Midbrain (tissue), 1 donor: ENCODE measurements at regions not wholly inside any gene's neighbourhood (a gene's known extent, or its start where the extent isn't known, plus 50 kb on each side); places are given as distances from the start of the nearest gene placed in this dataset.

ENCODE experiments used
- DNase-seq: peaks from one replicate; lab custom pipeline; 2025; lab: John Stamatoyannopoulos, UW

GRCh38 chr7:25847336-25848070 lies 304.5 kb upstream of the NFE2L3 start:
- no peak for DNase-seq

- DNase-seq, result no peak
Observed at GRCh38 chr7:25849500-25850184, 302.4 kb upstream of the NFE2L3 start.

- no peak for DNase-seq
Observed at GRCh38 chr7:25850216-25850615, 301.8 kb upstream of the NFE2L3 start.

- no peak for DNase-seq
Observed at GRCh38 chr7:25850735-25851134, 301.3 kb upstream of the NFE2L3 start.

GRCh38 chr7:25851332-25852210 lies 300.4 kb upstream of the NFE2L3 start:
- peak; percentile 89 for DNase-seq

- DNase-seq, result no peak
Observed at GRCh38 chr7:25852211-25852938, 299.6 kb upstream of the NFE2L3 start.

GRCh38 chr7:25852939-25853271 lies 299.1 kb upstream of the NFE2L3 start:
- no peak for DNase-seq

- no peak for DNase-seq
Observed at GRCh38 chr7:25853314-25853713, 298.7 kb upstream of the NFE2L3 start.

- no peak for DNase-seq
Observed at GRCh38 chr7:25854059-25854458, 297.9 kb upstream of the NFE2L3 start.

GRCh38 chr7:25854608-25855497 lies 297.1 kb upstream of the NFE2L3 start:
- DNase-seq, result peak; percentile 65

- DNase-seq, result no peak
Observed at GRCh38 chr7:25855854-25856782, 295.9 kb upstream of the NFE2L3 start.

- no peak for DNase-seq
Observed at GRCh38 chr7:25857376-25858067, 294.5 kb upstream of the NFE2L3 start.

GRCh38 chr7:25858200-25858524 lies 293.8 kb upstream of the NFE2L3 start:
- DNase-seq, result no peak

GRCh38 chr7:25858525-25859411 lies 293.2 kb upstream of the NFE2L3 start:
- no peak for DNase-seq

- no peak for DNase-seq
Observed at GRCh38 chr7:25859412-25860274, 292.4 kb upstream of the NFE2L3 start.

GRCh38 chr7:25860275-25861163 lies 291.5 kb upstream of the NFE2L3 start:
- no peak for DNase-seq

GRCh38 chr7:25861164-25861496 lies 290.9 kb upstream of the NFE2L3 start:
- no peak for DNase-seq
